ENCODE measurements at regions not wholly inside any gene's neighbourhood (a gene's known extent, or its start where the extent isn't known, plus 50 kb on each side); places are given as distances from the start of the nearest gene placed in this dataset.
"Not testable (repeated sequence)": the region's sequence is repeated elsewhere in the genome, so short reads cannot be mapped to it uniquely, and the experiment has no call there.

DNA sequence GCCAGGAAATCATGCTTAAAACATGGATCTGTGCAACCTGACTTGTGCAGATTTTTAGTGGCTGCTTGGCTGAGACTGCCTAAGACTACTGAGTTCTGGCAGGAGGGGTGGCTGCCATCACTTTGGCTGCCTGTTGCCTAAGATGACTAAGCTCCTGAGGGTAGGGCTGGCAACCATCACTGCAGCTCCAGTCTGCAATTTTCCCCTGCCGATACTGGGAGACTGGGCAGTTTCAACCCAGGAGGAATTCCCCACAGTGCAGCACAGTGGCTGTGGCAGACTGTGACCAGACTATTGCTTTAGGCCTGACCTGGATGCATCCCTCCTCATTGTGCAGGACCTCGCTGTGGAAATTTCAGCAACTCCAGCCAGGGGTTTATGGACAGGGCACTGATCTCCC lies 544.9 kb downstream of the ANKRD50 start:
- no peak overlapping the region for H3K4me3 ChIP-seq
- intact Hi-C loops (cut with DNase I; ENCODE audit: low total_unique reads): no loop called here
- no peaks in the 10 kb centered on the region for H3K27me3 ChIP-seq (replicated peaks in 1 of 7)
- 86 to 100% (median 91%) methylated on average over 1 to 2 of the region's 2 CpGs for WGBS, 5 donors
- no peaks in the 10 kb centered on the region for H3K4me1 ChIP-seq
- DNase-seq: no peak
- H3K36me3 ChIP-seq: no peaks in the 10 kb centered on the region
- peaks cover 0 to 24% (median 13%) of the 10 kb centered on the region in 8 donors for H3K9me3 ChIP-seq
- TF ChIP-seq POLR2AphosphoS5 (IDR thresholded peaks at IDR 0.05) (no peak), POLR2A (IDR thresholded peaks at IDR 0.05) (no peak)
- TF ChIP-seq, protein P1, sequence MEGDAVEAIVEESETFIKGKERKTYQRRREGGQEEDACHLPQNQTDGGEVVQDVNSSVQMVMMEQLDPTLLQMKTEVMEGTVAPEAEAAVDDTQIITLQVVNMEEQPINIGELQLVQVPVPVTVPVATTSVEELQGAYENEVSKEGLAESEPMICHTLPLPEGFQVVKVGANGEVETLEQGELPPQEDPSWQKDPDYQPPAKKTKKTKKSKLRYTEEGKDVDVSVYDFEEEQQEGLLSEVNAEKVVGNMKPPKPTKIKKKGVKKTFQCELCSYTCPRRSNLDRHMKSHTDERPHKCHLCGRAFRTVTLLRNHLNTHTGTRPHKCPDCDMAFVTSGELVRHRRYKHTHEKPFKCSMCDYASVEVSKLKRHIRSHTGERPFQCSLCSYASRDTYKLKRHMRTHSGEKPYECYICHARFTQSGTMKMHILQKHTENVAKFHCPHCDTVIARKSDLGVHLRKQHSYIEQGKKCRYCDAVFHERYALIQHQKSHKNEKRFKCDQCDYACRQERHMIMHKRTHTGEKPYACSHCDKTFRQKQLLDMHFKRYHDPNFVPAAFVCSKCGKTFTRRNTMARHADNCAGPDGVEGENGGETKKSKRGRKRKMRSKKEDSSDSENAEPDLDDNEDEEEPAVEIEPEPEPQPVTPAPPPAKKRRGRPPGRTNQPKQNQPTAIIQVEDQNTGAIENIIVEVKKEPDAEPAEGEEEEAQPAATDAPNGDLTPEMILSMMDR (IDR thresholded peaks at IDR 0.05 in 8 of 11, conservative IDR thresholded peaks at IDR 0.05 in 3 of 11): no peak
- no peak overlapping the region for H3K27ac ChIP-seq

DNA sequence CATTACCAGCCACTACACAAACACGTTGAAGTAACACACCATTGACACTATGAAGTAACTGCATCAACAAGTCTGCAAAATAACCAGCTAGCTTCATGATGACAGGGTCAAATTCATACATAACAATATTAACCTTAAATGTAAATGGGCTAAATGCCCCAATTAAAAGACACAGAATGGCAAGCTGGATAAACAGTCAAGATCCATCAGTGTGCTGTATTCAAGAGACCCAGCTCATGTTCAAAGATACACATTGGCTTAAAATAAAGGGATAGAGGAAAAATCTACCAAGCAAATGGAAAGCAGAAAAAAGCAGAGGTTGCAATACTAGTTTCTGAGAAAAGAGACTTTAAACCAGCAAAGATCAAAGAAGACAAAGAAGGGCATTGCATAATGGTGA lies 543.0 kb downstream of the ANKRD50 start:
- H3K36me3 ChIP-seq; DNase-seq; H3K27me3 ChIP-seq (replicated peaks in 1 of 7); H3K27ac ChIP-seq; intact Hi-C loops (cut with DNase I; ENCODE audit: low total_unique reads); H3K4me3 ChIP-seq; H3K4me1 ChIP-seq: not testable (repeated sequence)
- WGBS, 5 donors: 58 to 89% (median 75%) methylated on average over 1 of the region's 1 CpG
- peaks cover 0 to 26% (median 13%) of the 10 kb centered on the region in 8 donors for H3K9me3 ChIP-seq

DNA sequence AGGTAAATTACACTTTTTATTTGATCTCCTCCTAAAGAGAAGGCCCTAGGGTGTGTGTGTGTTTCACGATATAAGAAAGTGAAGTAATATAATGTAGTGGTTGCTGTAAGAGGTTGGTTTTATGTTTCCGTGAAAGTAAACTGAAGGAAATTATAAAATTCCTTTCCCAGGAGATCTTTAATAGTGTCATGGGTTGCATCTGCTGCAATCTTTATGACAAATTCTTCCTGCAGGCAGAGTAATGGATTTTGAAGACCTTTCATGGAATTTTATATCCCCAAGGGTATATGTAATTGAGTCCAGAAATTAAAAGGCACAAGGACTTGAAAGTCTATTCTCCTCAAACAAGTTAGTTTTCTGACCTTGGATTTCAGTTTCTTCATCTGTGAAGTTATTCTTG lies 538.6 kb downstream of the ANKRD50 start:
- intact Hi-C loops (cut with DNase I; ENCODE audit: low total_unique reads): no loop called here
- Histone ChIP-seq H3K4me1 (no peaks in the 10 kb centered on the region), H3K27me3 (replicated peaks in 1 of 7) (no peaks in the 10 kb centered on the region), H3K36me3 (no peaks in the 10 kb centered on the region), H3K4me3 (no peak overlapping the region), H3K9me3 (peaks cover 0 to 20% (median 10%) of the 10 kb centered on the region in 8 donors), H3K27ac (no peak overlapping the region)
- 81 to 91% (median 89%) methylated on average over 2 of the region's 2 CpGs for WGBS, 5 donors
- TF ChIP-seq, protein P1 (IDR thresholded peaks at IDR 0.05 in 8 of 11, conservative IDR thresholded peaks at IDR 0.05 in 3 of 11): no peak
- DNase-seq: no peak

DNA sequence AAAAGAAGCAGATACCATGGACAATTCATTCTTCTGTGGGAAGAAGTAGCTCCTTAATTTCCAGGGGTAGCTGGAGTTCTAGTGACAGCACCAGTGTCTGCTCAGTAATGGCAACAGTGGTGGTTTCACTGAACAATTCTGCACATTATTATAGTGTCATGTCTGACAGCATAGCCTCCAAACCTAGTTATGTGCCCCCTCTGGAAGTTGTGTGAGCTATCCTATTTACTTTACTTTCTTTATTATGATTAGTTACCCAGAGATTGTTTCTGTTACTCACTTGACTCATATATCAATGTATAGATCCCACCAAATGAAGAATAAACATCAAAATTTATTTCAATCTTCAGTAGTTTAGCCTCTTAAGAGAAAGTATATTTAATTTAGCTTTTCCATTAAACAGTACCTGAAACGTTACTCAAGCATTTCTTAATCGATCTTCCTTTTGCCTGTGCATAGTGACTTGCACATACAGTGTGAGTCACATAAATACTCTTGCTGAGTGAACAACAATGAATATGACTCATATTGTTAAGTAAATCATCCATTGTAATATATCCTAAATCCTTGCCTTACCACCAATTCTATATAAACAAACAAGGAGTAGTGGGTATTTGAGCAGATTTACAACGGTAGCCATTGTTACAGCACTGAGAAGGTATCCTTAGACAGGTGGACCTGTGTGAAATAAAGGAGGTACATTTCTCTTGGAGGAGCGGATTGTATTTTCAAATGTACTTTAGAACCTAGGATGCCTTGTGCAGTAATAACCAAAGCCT lies 534.7 kb downstream of the ANKRD50 start:
- DNase-seq: no peak
- no peaks in the 10 kb centered on the region for H3K36me3 ChIP-seq
- no peak overlapping the region for H3K27ac ChIP-seq
- no peak overlapping the region for H3K4me3 ChIP-seq
- H3K9me3 ChIP-seq: peaks cover 0 to 4% (median 0%) of the 10 kb centered on the region in 8 donors
- no peaks in the 10 kb centered on the region for H3K27me3 ChIP-seq (replicated peaks in 1 of 7)
- no peak for TF ChIP-seq POLR2A (IDR thresholded peaks at IDR 0.05)
- no peak for TF ChIP-seq POLR2AphosphoS5 (IDR thresholded peaks at IDR 0.05)
- TF ChIP-seq, protein P1 (IDR thresholded peaks at IDR 0.05 in 8 of 11, conservative IDR thresholded peaks at IDR 0.05 in 3 of 11): no peak
- intact Hi-C loops (cut with DNase I; ENCODE audit: low total_unique reads): no loop called here
- WGBS, 5 donors: 89 to 95% (median 91%) methylated on average over 4 of the region's 4 CpGs
- H3K4me1 ChIP-seq: no peaks in the 10 kb centered on the region
